CD4-positive, alpha-beta T cell treated with Interleukin-17A for 1 hour (primary cell): ENCODE measurements at regions not wholly inside any gene's neighbourhood (a gene's known extent, or its start where the extent isn't known, plus 50 kb on each side); places are given as distances from the start of the nearest gene placed in this dataset.

Experiments used
- DNase-seq: peaks from one replicate; pipeline ENCODE4 v3.0.0-alpha.2; 2020

DNA sequence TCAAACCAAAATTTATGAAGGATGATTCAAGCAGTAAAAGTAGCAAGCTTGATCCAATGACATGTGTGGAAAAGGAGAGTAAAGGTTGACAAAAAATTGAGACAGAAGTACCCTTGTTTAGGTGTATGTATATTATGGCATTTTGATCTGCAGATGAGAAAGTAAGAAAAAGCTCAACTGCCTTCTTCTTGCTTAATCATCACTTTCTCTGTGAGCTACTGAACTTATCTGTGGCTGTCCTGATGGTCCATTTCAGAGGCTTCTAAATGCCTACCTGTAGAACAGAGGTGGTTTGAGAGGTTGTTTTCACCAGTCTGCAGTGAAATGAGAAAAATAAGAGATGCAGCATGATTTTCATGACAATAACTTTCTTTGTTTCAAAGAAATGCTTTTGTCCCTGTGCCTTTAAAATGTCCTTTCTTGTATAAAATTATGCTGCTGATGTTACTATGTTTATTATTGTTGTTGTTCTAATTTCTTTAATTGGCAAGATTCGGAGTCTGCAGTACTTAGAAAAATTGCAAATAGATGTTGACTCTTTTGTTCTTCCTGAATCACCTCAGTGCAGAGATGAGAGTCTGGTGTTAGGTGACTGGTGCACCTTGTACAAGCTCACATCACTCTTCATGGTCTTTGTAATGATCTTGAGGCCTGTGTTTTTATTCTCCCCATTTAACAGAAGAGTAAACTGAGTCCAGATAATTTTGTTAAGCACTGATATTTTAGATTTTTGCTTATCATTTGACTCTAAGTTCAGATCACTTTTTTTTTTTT, 821.9 kb downstream of the VRK1 start:
- peak; percentile 19 for DNase-seq

DNA sequence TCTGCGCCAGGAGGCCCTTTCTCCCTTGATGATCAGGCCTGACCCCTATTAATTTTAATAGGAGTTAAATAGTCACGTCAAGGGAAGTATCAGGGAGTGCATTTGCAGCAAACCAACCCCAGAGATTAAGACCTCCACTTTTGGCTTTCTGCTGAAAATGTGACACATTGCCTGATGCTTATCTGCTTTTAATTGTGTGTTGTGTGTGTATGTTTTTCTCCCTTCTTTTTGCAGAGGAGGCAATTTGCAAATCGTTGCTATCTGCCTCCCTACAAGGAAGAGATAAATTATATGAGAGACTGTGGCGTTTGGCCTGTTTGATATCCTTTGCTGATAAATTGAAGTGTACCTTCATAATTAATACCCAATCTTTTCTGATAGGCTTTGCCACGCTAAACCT, 822.9 kb downstream of the VRK1 start:
- peak; percentile 35 for DNase-seq

DNA sequence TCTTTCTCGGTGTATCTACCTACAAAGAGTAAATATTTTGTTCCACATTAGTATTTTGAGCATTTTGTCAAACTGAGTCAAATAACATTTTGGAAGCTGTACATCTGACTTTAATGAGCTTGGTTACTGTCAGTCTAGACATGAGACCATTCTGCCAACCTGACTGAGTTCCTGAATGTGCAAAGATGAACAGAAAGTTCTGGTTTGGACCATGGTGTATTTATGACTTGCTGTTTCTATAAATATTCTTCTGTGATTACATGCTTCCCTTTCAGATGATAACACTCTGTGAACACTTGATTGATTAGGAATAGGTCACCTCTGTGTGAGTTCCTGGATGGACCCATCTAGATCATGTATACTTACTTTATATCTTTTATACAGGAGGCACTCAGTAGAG, 827.8 kb downstream of the VRK1 start:
- DNase-seq = no peak

DNA sequence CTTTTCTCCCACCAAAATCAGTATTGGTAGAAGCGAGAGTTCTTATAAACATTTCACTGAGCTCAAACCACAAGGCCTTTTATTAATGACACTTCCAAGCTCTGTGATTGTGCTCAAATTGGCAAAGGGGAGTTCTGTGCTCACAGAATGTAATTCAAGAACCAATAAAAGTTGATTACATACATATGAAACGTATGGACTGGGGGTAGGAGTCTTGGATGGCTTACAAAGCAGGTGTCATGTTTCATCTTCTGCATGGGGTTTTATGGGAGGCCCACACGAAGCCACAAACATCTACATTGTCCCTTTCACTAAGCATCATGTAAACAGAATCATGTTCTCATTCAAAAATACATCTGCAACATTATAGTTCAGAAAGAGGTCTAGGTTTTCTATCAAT, 828.3 kb downstream of the VRK1 start:
- no peak for DNase-seq

DNA sequence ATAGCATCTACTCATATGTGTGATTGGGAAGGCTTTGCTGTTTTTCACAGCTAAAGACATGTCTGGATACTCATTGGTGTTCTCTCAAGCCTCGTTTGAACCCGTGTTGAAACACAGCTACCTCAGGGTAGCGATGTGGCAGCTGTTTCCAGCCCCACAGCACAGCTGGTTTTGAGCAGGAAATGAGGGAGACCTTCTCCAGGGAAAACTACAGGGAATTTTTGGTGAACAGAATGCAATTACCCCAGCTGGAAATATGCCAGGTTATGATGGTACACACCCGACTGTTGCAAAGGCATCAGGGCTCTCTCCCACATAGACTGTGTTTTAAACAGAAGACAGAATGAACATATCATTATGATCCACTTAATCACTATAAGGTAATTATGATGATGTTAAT, 828.9 kb downstream of the VRK1 start:
- DNase-seq = no peak

DNA sequence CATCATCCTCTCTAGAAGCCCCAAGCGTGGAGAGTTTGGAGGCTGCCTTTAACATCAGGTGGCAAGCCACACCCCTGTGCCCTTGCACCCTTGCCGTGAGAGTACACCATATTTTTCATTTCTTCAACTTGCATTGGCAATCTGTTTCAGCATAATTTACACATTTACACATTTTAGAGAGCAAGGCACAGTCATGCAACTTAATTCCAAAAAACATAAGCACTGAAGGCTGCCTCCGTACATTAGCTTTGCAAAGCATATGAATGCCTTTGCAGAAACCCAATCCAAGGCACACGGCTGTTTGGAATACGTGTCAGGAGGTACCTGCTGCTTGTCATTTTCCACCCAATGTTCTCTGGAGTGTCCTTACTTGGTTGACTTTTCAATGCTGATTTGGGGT, 833.1 kb downstream of the VRK1 start:
- no peak for DNase-seq

DNA sequence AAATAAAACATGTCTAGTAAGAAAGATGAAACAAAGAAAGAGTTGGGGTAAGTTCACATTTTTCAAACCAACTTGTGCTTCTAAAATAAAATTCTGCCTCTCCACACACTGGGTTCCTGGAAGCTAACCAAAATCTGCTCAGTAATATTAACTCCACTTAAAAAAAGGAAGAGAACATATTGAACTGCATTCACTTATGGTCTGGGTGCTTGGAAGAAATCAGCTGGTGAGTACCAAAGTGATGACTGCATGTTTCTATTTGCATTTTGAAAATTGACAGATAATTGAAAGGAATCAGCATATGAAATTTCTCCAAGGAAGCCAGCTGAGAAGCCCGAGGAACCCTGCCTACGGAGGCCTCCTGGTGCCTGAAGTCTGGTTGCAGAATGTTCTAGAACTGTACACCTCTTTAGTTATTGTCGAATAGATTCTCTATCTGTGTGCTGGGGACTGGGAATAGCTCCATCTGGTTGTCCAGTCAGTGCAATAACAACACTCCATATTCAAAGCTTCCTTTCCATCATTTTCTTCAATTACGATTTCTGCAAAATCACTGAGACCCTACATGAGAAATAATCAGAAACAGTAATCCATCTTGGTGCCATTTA, 836.1 kb downstream of the VRK1 start:
- DNase-seq = no peak

DNA sequence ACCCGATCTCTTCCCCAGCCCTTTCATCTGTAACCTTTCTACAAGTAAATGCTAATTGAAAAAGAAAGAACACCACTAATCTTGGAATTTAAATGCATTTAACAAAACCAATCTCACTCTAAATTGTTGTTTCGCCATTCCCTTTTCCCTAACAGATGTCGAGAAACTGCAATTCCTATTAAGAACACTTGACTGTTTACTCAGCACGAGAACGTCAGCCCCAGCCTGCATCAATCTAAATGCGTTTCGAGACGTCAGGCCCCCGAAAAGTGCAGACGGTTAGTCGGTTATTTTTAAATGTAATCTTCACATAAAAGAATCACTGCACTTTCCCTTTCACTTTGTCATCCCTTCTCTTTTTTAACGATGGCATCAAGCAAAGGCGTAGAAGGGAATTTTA, 837.6 kb downstream of the VRK1 start:
- DNase-seq = peak; percentile 52

DNA sequence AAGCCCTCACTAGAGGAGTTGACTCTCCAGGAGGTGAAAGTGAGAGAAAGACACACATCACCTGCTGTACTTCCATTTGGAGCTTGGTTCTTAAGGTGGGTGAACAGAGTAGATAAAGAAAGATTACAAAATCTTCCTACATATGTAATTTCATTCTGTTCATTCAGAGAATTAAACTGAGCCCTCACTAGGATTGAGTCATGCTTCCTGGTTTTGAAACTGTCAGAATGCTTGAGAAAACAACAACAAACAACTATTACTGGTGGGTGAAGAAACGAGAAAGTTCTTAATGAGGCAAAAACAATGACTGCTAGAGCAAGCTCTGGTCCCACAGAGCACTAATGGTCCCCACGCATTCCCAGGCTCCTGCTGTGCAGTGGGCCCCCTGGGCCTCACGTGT, 841.7 kb downstream of the VRK1 start:
- DNase-seq = no peak

DNA sequence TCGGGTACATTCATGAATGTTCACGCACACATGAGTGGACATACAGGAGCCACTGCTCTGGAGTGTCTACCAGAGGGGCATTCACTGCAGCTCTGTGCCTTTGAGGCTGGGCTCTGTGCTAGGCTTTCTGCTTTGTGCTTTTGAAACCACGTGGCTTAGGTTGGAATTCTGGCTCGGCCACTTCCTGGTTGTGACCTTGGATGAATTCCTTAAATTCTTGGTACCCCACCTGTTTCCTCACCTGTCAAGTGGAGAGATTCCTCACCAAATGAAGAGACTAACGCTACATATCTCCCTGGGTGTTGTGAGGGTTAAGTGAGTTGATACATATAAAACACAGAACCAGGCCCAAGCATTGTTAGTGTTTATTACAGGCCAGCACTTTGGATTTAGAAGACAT, 842.8 kb downstream of the VRK1 start:
- DNase-seq = no peak

DNA sequence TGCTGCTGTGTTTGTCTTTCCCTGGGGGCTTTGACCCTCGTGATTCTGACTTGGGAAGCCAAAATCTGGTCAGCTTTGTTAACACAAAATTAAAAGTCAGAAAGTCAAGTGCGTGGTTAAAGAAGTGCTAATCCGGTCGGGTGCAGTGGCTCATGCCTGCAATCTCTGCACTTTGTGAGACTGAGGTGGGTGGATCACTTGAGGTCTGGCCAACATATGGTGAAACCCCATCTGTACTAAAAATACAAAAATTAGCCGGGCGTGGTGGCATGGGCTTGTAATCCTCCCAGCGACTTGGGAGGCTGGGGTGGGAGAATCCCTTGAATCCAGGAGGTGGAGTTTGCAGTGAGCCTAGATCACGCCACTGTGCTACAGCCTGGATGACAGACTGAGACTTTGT, 844.6 kb downstream of the VRK1 start:
- DNase-seq = no peak

DNA sequence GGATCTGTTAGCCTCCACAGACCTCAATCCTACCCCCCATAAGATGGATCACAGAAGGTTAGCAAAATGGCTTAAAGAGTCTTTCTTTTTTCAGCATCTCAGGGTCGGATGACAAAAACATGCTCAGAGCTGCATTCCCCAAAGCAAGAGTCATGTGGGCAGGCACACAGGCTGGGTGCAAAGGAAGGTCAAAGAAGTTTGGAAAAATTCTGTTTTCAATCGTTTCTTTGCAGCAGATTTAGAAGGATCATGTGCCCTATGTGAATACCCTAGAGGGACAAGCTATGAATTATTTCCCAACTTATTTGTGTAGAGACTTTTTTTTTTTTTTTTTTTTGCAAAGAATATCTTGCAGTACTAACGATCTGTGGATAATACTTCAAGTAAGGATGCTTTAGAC, 845.4 kb downstream of the VRK1 start:
- no peak for DNase-seq

DNA sequence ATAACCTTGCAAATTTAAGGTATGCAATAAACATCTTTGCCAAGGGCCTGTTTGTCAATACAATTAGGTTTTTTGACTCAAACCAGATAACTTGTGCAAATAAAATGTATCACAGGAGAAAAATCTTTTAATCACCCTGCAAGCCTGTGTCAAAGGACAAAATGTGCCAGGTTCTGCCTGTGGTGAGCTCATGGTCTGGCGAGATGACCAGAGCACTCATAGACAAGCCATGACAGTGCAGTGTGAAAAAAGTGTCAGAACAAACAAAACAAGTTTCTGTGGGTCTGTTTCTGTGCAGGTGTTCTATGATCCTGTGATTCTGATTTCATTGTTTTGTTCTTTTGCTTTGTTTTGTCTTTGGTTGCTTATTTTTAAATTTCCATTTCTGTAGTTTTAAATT, 847.2 kb downstream of the VRK1 start:
- no peak for DNase-seq

DNA sequence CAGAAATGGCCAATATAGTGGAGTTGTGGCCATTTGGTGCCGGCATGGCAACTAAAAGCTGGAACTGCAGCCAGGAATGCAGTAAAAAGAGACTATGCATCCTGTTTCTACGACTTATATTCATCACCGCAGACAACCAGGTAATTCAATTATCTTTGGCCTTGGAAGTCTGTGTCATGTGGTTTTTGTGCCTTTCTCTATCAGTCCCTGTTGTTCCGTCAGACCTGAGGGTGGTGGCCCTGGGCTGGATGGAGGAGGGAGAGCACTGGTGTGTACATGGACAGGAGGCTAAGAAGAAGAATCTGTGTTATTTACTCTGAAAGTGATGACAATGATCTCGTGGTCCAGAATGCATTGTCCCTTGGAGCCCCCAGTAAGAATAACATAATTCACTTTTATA, 852.6 kb downstream of the VRK1 start:
- DNase-seq = no peak

DNA sequence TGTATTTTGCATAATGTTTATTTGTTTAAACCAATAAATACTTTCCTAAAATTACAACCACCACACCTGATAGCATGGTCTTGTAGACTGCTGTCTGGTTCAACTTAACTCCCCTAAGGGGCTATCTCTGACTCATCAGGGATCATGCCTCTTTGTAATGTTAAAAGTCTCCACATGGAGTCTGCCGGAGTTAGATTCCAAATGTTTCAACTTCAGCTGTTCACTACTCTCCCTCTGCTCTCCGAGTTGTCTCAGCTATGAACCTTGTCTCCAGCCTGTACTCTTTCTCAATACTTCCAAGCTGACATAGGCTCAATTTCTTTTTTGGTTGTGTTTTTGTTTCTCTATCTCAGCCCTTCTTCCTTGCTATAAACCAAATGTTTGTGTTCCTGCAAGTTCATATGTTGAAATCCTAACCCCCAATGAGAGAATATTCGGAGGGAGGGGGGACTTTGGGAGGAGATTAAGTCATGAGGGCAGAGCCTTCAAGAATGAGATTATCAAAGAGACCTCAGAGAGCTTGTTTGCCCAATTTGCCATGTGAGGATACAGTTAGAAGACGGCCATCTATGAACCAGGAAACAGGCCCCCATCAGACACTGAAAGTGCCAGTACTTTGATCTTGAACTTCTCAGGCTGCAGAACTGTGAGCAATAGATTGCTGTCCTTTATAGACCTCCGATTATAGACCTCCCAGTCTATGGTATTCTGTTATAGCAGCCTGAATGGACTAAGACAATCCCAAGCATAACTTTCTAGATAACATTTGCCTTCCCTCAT, 858.2 kb downstream of the VRK1 start:
- no peak for DNase-seq

DNA sequence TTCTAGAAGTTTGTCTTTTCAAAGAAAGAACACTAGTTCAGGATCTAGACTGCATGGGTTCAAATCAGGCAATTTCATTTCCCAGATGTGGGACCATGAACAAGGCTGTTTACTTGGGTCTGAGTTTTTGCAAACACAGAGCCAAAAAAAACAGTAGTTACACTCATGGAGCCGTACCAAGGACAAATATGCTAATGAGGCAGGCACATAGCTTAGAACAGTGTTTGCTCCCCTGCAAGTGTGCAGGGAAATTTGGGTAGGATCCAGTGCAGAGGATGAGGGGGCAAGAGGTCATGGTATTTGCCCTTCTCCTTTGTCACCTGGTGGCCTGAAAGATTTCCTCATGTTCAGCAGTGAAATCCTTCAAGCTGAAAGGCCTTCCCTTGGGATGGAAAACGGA, 860.4 kb downstream of the VRK1 start:
- no peak for DNase-seq

DNA sequence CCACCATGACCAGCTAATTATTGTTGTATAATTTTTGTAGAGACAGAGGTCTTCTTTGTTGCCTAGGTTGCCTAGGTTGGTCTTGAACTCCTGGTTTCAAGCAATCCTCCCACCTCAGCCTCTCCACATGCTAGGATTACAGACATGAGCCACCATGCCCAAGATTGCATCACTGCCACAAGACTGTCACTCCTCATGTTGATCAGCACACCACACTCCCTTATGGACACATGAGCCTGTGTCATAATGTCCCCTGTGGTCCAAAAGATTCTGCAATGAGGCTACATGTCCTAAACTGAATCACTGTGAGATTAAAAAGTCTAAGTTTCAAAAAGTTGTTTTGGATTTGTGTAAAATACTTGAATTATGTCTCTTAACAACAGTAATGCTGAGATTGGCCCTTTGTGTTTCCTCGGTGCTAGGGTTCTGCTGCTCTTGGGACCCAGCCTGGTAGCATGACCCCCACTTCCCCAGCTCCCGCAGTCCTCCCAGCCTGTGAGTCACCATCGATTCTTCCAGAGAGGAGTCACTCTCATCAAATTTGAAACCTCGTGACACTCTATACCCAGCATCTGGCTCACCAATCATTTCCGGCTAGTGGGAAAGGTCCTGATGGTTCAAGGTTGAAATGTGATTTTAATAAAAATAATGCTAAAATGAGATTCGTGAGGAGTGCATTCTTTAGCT, 890.9 kb downstream of the VRK1 start:
- DNase-seq = no peak

DNA sequence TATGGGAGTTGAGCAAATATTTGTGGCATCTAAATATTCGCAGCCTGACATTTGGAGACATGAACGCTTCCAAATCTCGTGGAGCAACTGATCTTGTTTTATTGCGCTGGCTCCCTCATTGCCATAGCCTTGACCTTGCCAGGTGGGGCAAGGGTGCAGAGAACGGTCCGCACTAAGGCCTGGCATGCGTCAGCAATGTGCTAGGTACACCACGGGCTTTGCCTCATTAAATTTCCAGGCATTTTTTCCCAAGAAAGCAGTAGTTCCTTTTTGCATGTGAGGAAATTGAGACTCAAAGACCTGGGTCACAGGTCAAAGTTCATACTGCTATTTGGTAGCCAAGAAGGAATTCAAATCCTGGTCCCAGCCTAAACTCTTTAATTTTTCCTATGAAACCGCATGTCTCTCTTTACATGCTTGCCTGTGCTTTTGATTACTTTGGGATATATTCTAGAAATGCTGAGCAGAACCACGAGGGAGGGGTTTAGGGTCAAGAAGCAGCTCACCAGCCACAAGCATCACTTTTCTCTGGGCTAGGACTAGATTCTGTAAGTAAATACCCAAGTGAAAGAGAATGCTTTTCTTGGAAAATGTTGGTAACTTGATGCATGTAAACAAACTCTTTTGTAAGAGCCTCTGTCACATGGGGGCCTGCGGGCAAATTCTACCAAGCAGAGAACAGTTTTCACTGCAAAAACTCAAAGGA, 891.6 kb downstream of the VRK1 start:
- no peak for DNase-seq

DNA sequence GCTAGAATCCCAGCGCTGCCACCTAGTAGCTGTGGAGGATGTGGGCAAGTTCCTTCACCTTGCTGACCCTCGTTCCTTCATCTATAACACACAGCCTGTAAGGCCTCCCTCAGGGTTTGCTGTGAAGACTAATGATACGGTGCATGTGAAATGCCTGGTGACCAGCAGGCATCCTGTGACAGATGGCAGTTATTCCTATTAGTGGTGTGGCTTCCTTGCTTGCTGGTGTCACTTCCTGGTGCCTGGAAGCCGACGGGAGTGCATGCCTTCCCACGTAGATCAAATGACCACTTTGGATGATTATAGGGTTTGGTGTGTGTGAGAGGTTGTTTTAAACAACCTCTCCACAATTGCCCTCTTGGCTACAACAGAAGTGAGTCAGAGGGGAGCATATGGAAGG, 894.9 kb downstream of the VRK1 start:
- DNase-seq = no peak

DNA sequence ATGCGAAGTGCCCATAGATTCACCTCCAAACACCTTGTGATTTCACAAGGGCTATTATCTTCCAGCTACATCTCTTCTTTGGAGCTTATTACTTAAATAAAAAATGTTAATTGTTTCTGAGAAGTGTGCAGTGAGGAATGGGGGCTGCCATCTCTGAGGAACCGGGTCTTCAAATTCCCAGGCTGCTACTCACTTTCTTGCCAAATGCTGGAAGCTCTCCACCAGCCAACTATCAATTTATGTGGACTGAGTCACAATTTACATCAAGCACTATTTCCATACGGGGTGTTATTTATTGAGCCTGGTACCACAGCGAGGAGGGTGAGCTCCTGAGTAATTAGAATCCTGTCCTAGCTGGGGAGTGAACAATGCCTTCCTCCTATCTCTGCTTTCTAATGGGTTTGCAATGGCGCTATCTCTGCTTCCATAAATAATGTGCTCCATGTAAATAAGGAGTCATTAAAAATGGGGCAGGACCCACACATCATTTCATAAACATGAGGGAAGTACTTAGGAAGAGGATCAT, 898.3 kb downstream of the VRK1 start:
- DNase-seq = no peak

DNA sequence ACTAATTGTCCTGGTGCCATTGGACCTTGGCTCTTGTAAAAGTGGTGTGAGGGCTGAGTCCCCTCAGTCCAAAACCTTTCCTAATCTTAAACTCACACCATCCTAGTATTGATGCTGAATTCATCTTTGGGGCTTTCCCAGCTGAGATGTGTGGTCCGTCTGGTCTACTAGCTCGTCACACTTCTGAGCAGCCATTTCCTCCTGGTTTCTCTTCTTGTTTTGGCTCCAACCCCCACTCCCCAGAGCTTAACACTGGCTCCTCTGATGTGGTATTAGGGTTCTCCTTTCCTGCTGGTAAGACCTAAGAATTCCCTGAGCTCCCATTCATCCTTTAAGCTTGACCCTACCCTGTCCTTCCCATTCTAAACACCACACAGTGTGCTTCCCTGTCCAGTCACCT, 900.6 kb downstream of the VRK1 start:
- peak; percentile 63 for DNase-seq

DNA sequence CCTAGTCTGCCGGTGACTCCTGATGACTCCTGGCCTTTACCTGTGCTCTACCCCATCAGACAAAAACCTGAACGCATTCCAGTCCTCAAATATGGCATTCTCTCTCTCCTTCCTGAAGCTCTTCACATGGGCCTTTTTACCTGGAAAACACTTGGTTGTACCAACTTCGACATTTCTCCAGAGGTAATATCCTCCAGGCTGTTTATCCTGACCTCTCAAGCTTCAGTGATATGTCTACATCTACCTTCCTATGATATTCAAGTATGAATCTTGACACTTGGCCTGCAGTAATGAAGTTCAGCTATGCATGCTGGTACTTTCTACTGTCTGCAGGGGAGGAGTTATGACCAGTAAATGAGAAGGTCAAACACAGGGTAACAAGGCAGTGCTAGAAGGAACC, 901.8 kb downstream of the VRK1 start:
- DNase-seq = no peak
